GM04504 (cell line): ENCODE measurements at regions not wholly inside any gene's neighbourhood (a gene's known extent, or its start where the extent isn't known, plus 50 kb on each side); places are given as distances from the start of the nearest gene placed in this dataset.

Source experiments
- DNase-seq: peaks from one replicate; pipeline ENCODE4 v3.0.0-alpha.2; 2012; ENCODE audit warnings: low read depth

DNA sequence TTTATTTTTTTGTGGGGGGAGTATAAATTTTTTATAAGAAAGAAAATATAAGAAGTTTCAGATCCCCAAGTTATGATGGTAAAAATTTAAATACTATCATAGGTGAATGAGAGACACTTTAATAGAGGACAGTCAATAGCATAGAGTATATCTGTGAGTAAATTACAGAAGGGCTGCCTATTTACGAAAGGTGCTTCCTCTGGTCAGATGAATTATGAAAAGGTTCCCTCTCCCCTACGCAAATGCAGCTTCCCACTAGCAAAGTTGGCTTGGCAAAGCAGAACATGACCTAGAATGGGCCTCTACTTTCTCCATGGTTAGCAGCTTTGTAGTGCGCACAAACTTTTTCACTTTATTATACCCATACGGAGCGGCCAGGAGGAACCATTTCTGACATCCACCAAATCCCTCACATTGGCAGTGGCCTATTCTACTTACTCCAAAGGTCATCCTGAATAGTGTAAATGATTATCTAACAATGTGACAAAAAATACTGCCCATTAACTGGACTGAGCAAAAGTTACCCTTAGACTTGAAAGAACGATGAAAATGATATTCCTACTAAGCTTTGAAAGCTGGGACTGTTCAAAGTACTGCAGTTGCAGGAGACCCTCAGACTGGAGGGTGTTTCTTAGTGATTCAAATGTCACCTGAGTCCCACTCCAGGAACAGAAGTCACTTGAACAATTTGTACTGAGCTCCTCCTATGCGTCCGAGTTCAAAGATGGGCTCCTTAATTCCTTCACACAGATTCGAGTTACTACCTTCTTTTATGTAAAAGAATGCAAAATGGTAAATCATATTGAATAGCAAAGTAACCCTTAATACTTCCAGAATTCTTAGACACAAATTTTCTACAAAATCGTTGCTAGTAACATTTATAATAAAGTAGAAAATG is 148.5 kb downstream of the NOL4 start:
- DNase-seq = no peak

- no peak for DNase-seq
Measured at GRCh38 chr18:34061226-34061625, 163.5 kb downstream of the NOL4 start.

GRCh38 chr18:34055227-34055626 is 169.5 kb downstream of the NOL4 start:
- no peak for DNase-seq

- DNase-seq = no peak
Measured at GRCh38 chr18:34050661-34051060, 174.1 kb downstream of the NOL4 start.

DNA sequence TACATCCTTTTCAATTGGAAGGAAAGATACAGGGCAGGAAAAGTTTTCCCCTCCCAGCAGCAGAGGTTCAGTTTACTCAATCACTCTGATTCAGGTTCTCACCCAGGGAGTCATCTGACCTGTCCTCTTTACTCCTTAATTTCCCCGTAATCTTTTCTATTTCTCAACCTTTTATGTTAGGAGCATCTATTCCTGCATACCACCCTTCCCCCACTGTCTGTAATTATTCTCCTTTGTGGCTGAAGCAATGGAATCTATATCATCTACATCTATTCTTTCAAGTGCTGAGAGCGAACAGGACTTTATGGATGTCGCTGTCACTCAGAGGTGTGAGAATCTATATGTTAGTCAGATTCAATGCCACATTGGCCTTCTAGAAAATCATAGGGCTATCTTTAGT is 175.2 kb downstream of the NOL4 start:
- DNase-seq = no peak

DNA sequence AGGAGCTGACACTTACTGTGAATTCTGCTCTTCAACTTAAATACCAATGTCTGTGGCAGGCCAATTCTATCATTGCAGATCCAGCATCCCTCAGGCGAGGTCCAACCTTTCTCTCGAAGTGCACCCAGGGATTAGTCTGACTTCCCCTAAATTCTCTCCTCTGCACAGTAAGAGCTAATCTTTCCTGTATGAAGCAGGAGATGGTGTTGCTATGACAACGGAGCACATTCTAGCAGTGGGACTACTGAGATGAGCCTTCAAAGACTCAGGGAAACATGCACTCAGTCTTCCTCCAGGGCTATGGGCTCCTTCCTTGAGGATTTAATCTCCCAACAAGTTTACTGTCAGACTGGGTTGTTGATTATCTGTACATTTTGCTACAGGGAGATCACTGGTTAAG is 176.3 kb downstream of the NOL4 start:
- DNase-seq = no peak

DNA sequence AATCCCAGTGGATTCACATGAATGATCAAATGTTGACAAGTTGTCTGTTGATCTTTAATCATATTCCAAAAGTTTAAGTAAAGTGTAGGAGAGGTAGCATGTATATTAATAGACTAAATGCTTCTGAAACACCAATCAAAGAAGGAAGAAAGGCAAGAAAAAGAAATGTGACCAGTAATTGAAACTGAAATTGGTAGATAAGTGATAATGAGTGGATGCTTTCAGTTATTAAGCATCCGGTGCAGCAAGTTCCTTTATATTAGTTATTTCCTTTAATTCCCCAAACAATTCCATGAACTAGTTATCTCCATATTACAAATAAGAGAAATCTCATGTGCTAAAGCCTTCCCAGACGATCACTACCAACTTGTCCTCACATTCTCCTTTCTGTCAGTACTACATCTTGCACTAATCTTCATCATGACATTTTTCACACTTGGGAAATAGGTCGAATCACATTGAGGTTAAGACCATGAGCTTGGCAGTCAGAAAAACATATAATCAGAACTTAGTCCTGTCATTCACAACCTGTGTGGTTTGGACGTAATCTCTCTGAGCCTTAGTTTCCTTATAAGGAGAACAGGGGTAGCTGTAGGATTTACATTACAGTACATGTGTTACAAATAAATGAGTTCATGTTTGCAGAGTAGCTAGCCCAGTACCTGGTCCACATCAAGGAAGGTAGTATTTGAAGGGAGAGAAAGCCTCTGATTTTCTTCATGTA is 182.1 kb downstream of the NOL4 start:
- no peak for DNase-seq

DNA sequence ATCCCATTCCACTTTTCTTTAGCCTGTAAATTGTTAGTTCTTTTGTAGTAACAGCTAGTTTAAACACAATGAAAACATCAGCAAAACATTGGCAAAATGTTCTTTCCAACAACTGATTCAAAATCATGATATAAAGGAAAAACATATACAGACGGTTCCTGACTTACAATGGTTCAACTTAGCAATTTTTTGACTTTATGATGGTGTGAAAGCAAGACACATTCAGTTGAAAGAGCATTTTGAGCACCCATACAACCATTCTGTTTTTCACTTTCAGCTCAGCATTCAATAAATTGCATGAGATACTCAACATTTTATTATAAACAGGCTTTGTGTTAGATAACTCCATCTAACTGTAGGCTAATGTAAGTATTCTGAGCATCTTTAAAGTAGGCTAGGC is 185.1 kb downstream of the NOL4 start:
- no peak for DNase-seq

- no peak for DNase-seq
Measured at GRCh38 chr18:34039201-34039600, 185.5 kb downstream of the NOL4 start.

GRCh38 chr18:34038086-34038485 is 186.6 kb downstream of the NOL4 start:
- no peak for DNase-seq

GRCh38 chr18:34033968-34034367 is 190.7 kb downstream of the NOL4 start:
- DNase-seq = no peak

GRCh38 chr18:34031810-34032209 is 192.9 kb downstream of the NOL4 start:
- DNase-seq = no peak

DNA sequence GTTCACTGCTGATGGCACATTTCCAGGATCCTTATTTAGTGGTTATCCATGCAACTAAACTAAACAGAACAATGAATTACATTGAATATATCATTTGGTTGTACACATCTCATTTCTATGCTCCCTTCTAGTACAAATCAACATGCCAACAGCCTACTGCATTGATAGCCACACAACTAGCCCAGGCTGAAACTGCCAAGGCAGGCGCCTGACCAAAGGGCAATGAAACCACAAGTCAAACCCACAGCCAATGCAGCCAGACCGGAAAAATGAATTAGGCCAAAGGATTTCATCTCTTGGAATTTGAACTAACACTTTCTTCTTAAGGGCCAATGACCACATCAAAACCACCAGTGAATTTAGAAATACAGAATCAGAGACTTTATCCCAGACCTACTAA is 196.4 kb downstream of the NOL4 start:
- no peak for DNase-seq

GRCh38 chr18:34025191-34025801 is 199.4 kb downstream of the NOL4 start:
- DNase-seq = no peak

GRCh38 chr18:34023471-34023870 is 201.2 kb downstream of the NOL4 start:
- DNase-seq = no peak

GRCh38 chr18:34018336-34018735 is 206.4 kb downstream of the NOL4 start:
- DNase-seq = no peak

GRCh38 chr18:34003687-34004086 is 221.0 kb downstream of the NOL4 start:
- DNase-seq = no peak

GRCh38 chr18:34002130-34002529 is 222.6 kb downstream of the NOL4 start:
- no peak for DNase-seq

GRCh38 chr18:34001376-34001775 is 223.3 kb downstream of the NOL4 start:
- no peak for DNase-seq

GRCh38 chr18:33987206-33987605 is 237.5 kb downstream of the NOL4 start:
- no peak for DNase-seq

- no peak for DNase-seq
Measured at GRCh38 chr18:33983126-33983525, 241.6 kb downstream of the NOL4 start.

DNA sequence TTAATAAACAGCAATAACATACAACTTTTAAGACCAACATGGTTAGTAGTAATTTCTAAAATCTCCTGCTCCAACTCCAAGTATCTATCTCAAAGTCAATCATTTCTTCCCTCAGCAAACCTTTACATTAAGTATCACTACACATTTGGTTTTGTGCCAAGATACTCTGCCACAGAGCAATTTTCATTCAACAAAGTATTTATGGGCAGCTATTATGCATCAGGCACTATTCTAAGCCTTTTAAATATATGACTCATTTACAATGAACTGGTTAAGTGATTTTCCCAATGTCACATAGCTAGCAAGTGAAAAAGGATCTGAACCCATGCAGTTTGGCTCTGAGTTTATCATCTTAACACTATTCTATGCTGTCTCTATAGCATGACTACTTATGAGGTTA is 264.3 kb downstream of the NOL4 start:
- no peak for DNase-seq

GRCh38 chr18:33959609-33960008 is 265.1 kb downstream of the NOL4 start:
- DNase-seq = no peak
